H1 (cell line): ENCODE measurements at regions not wholly inside any gene's neighbourhood (a gene's known extent, or its start where the extent isn't known, plus 50 kb on each side); places are given as distances from the start of the nearest gene placed in this dataset.

Experiments used
- CHD7 ChIP-seq: fragments of 300-600 bp; sonication (generic); IDR thresholded peaks from 2 replicates; pipeline ENCODE4 v1.7.1; 2012; ENCODE audit warnings: low read length, moderate library complexity, mild to moderate bottlenecking, inconsistent platforms; ENCODE audit not compliant: insufficient replicate concordance
- JUN ChIP-seq: IDR thresholded peaks from 2 replicates; pipeline ENCODE4 v1.6.1; 2011; ENCODE audit warnings: low read depth, mild to moderate bottlenecking, improper control_type of control experiment, low read length
- POLR2A ChIP-seq, 2 experiments: IDR thresholded peaks; 1 replicate in 1 of 2; 2 replicates in 1 of 2; pipeline ENCODE4 v1.6.1; 2011; ENCODE audit warnings: low read depth in 2 of 2, low read length in 2 of 2, mild to moderate bottlenecking in 2 of 2; ENCODE audit errors: control extremely low read depth in 1 of 2
- RAD21 ChIP-seq, 2 experiments: IDR thresholded peaks in 1 of 2; conservative IDR thresholded peaks in 1 of 2; 2 replicates each; pipeline ENCODE4 v1.6.1; 2011; ENCODE audit warnings: low read depth in 2 of 2, low read length in 2 of 2, improper control_type of control experiment in 1 of 2, inconsistent platforms in 1 of 2, mild to moderate bottlenecking in 1 of 2, moderate library complexity in 1 of 2
- RFX5 ChIP-seq: IDR thresholded peaks from 2 replicates; pipeline ENCODE4 v1.6.1; 2011; ENCODE audit warnings: low read depth, low read length, improper control_type of control experiment, borderline replicate concordance
- USF2 ChIP-seq: IDR thresholded peaks from 2 replicates; pipeline ENCODE4 v1.6.1; 2011; ENCODE audit warnings: low read length, improper control_type of control experiment

- TF ChIP-seq CHD7 (no peak), USF2 (no peak), JUN (no peak), RAD21 (IDR thresholded peaks at IDR 0.05 in 1 of 2, conservative IDR thresholded peaks at IDR 0.05 in 1 of 2; ENCODE audit: low read depth in 2 of 2, low read length in 2 of 2) (no peak), RFX5 (no peak), POLR2A (IDR thresholded peaks at IDR 0.05; ENCODE audit: control extremely low read depth in 1 of 2, low read depth in 2 of 2, low read length in 2 of 2) (no peak)
Measured at GRCh38 chr20:48571949-48572847, 255.6 kb downstream of the PREX1 start (continued).
